IMR-90 (cell line): ENCODE measurements at regions not wholly inside any gene's neighbourhood (a gene's known extent, or its start where the extent isn't known, plus 50 kb on each side); places are given as distances from the start of the nearest gene placed in this dataset.

Experiments used
- ATAC-seq: fragments of 200-7000 bp; cut with Tn5 transposase; 2 replicates; pipeline ENCODE4 v1.9.1; 2020; ENCODE audit warnings: low read depth, mild to moderate bottlenecking, moderate library complexity
- BruUV-seq: library from RNA; stranded (reverse); fragments of 400-500 nt; replicated peaks from 2 replicates; lab custom pipeline; 2021; lab: Mats Ljungman, UMichigan
- CTCF ChIA-PET: fragments of 300-600 bp; formaldehyde crosslinking; extraction: SDS; loops from one replicate; lab custom pipeline; 2021; ENCODE audit warnings: antibody characterized with exemption; lab: Yijun Ruan, JAX
- POLR2A ChIA-PET: fragments of 300-600 bp; sonication (Branson Sonifier 250); formaldehyde crosslinking; loops from one replicate; lab custom pipeline; 2022; ENCODE audit warnings: antibody characterized with exemption; ENCODE audit not compliant: unreplicated experiment; lab: Charles Lee
- DNase-seq: peaks from one replicate; pipeline ENCODE4 v3.0.0; 2013
- H2AFZ ChIP-seq: replicated peaks from 2 replicates; pipeline ENCODE3; 2013; ENCODE audit warnings: low read length, mild to moderate bottlenecking; ENCODE audit not compliant: poor library complexity
- H2AK5ac ChIP-seq: 2 replicates; pipeline ENCODE4 v1.6.1; 2013; ENCODE audit warnings: low read depth, low read length, inconsistent platforms
- H2AK9ac ChIP-seq: replicated peaks from 2 replicates; pipeline ENCODE3; 2013; ENCODE audit warnings: mild to moderate bottlenecking, low read depth, low read length, moderate library complexity; ENCODE audit not compliant: poor library complexity
- H2BK120ac ChIP-seq: 2 replicates; pipeline ENCODE4 v1.6.1; 2013; ENCODE audit warnings: low read depth, low read length, inconsistent platforms
- H2BK15ac ChIP-seq: 3 replicates; pipeline ENCODE4 v1.6.1; 2013; ENCODE audit warnings: low read depth, low read length, inconsistent platforms
- H2BK20ac ChIP-seq: 2 replicates; pipeline ENCODE4 v1.6.1; 2013; ENCODE audit warnings: low read depth, mild to moderate bottlenecking, inconsistent platforms, low read length, moderate library complexity
- H2BK5ac ChIP-seq: 2 replicates; pipeline ENCODE4 v1.6.1; 2013; ENCODE audit warnings: mild to moderate bottlenecking, low read depth, low read length, inconsistent platforms; ENCODE audit not compliant: poor library complexity, severe bottlenecking
- H3K14ac ChIP-seq: replicated peaks from 2 replicates; pipeline ENCODE4 v1.6.1; 2013; ENCODE audit warnings: low read depth, low read length, inconsistent platforms
- H3K18ac ChIP-seq: 2 replicates; pipeline ENCODE4 v1.6.1; 2013; ENCODE audit warnings: low read depth, low read length, control low read depth
- H3K23ac ChIP-seq: 2 replicates; pipeline ENCODE4 v1.6.1; 2013; ENCODE audit warnings: low read depth, low read length, inconsistent platforms
- H3K27ac ChIP-seq: 2 replicates; pipeline ENCODE4 v1.5.1; 2013; ENCODE audit warnings: mild to moderate bottlenecking, control low read depth, low read length; ENCODE audit not compliant: insufficient read depth
- H3K27me3 ChIP-seq: 2 replicates; pipeline ENCODE4 v1.6.1; 2013; ENCODE audit warnings: low read length; ENCODE audit not compliant: control insufficient read depth, insufficient read depth
- H3K36me3 ChIP-seq: 2 replicates; pipeline ENCODE4 v1.6.1; 2013; ENCODE audit warnings: low read length, mixed read lengths; ENCODE audit not compliant: control insufficient read depth, insufficient read depth
- H3K4ac ChIP-seq: 2 replicates; pipeline ENCODE4 v1.6.1; 2013; ENCODE audit warnings: low read depth, low read length, inconsistent platforms
- H3K4me1 ChIP-seq: 2 replicates; pipeline ENCODE4 v1.6.1; 2013; ENCODE audit warnings: low read length, mixed read lengths; ENCODE audit not compliant: control insufficient read depth, insufficient read depth
- H3K4me2 ChIP-seq: 2 replicates; pipeline ENCODE4 v1.6.1; 2013; ENCODE audit warnings: low read depth, mild to moderate bottlenecking, control low read depth, low read length, moderate library complexity
- H3K4me3 ChIP-seq: 2 replicates; pipeline ENCODE4 v1.5.1; 2013; ENCODE audit warnings: low read depth, mild to moderate bottlenecking, control low read depth, low read length, moderate library complexity; ENCODE audit not compliant: insufficient read depth
- H3K56ac ChIP-seq: 2 replicates; pipeline ENCODE4 v1.6.1; 2013; ENCODE audit warnings: low read length, inconsistent platforms; ENCODE audit not compliant: insufficient read depth; ENCODE audit errors: extremely low read depth
- H3K79me1 ChIP-seq, 2 experiments: 2 replicates each; pipeline ENCODE4 v1.6.1; 2013; ENCODE audit warnings: low read length in 2 of 2, inconsistent platforms in 1 of 2, low read depth in 1 of 2
- H3K9ac ChIP-seq: 2 replicates; pipeline ENCODE4 v1.6.1; 2013; ENCODE audit warnings: low read depth, low read length, control low read depth
- H3K9me1 ChIP-seq: 2 replicates; pipeline ENCODE4 v1.6.1; 2013; ENCODE audit warnings: low read length, inconsistent platforms; ENCODE audit not compliant: insufficient read depth
- H3K9me3 ChIP-seq: 2 replicates; pipeline ENCODE4 v1.6.1; 2013; ENCODE audit warnings: low read length; ENCODE audit not compliant: control insufficient read depth, insufficient read depth
- H4K20me1 ChIP-seq: 2 replicates; pipeline ENCODE4 v1.6.1; 2013; ENCODE audit warnings: low read length, inconsistent platforms; ENCODE audit not compliant: insufficient read depth
- H4K5ac ChIP-seq: 2 replicates; pipeline ENCODE4 v1.6.1; 2013; ENCODE audit warnings: mild to moderate bottlenecking, low read depth, low read length, control low read depth
- H4K8ac ChIP-seq, 2 experiments: 2 replicates each; pipeline ENCODE4 v1.6.1; 2013; ENCODE audit warnings: low read depth in 2 of 2, low read length in 2 of 2, control low read depth in 1 of 2, inconsistent platforms in 1 of 2
- H4K91ac ChIP-seq: 2 replicates; pipeline ENCODE4 v1.6.1; 2013; ENCODE audit warnings: low read depth, low read length, inconsistent platforms; ENCODE audit not compliant: insufficient read depth
- FOS ChIP-seq: fragments of 150-350 bp; IDR thresholded peaks from 2 replicates; pipeline ENCODE4 v1.6.1; 2016; ENCODE audit warnings: low read depth, low read length
- NFE2L2 ChIP-seq: fragments of 150-350 bp; IDR thresholded peaks from 2 replicates; pipeline ENCODE4 v1.6.1; 2016; ENCODE audit warnings: low read depth, mild to moderate bottlenecking, low read length
- RAD21 ChIP-seq: IDR thresholded peaks from 2 replicates; pipeline ENCODE4 v1.6.1; 2012; ENCODE audit warnings: low read length, improper control_type of control experiment
- RCOR1 ChIP-seq: IDR thresholded peaks from 2 replicates; pipeline ENCODE4 v1.6.1; 2012; ENCODE audit warnings: mild to moderate bottlenecking, low read length, improper control_type of control experiment; ENCODE audit not compliant: insufficient replicate concordance
- WGBS, 2 experiments: methylation state at CpG; one replicate each; pipeline versions ENCODE4 v1.1.5 to v1.1.7; 2013; ENCODE audit warnings: missing lambda C conversion rate in 2 of 2; ENCODE audit not compliant: insufficient read length in 1 of 2; ENCODE audit errors: extremely low coverage in 2 of 2; 5-methylcytosine and 5-hydroxymethylcytosine counted together
- dilution Hi-C: fragments of 300-500 bp; cut with HindIII; formaldehyde crosslinking; loops from one replicate; pipeline ENCODE4 v1.14.3; 2018; ENCODE audit warnings: low sequenced_read_pairs; ENCODE audit not compliant: unreplicated experiment
- in situ Hi-C: fragments of 300-500 bp; cut with MboI; formaldehyde crosslinking; loops from 3 replicates; pipeline ENCODE4 v1.14.3; 2019; ENCODE audit warnings: low sequenced_read_pairs, inconsistent platforms, mixed read lengths
- intact Hi-C: fragments of 100-400 bp; cut with micrococcal nuclease; formaldehyde crosslinking; loops from 2 replicates; pipeline ENCODE4 v1.10.0; 2022

- Histone ChIP-seq H3K18ac (no peak overlapping the region), H2BK120ac (no peak overlapping the region), H3K4ac (no peak overlapping the region), H4K20me1 (no peaks in the 10 kb centered on the region), H3K79me1 (no peaks in the 10 kb centered on the region), H2AK5ac (no peak overlapping the region), H3K23ac (no peak overlapping the region), H3K36me3 (no peaks in the 10 kb centered on the region), H4K91ac (no peak overlapping the region), H3K4me2 (no peak overlapping the region), H3K14ac (no peak overlapping the region), H4K5ac (no peak overlapping the region), H2AK9ac (no peak overlapping the region), H3K4me1 (no peaks in the 10 kb centered on the region), H2AFZ (no peak overlapping the region), H4K8ac (no peak overlapping the region), H3K9ac (no peak overlapping the region), H3K4me3 (no peak overlapping the region), H3K9me1 (no peaks in the 10 kb centered on the region), H2BK5ac (no peak overlapping the region), H2BK15ac (no peak overlapping the region), H3K27me3 (no peaks in the 10 kb centered on the region), H3K9me3 (no peaks in the 10 kb centered on the region), H3K27ac (no peak overlapping the region), H2BK20ac (no peak overlapping the region), H3K56ac (no peak overlapping the region)
- no CpG with 5 or more reads among the region's 3 CpGs for WGBS, 2 experiments
- BruUV-seq: no TSS peak
- intact Hi-C loops (no loop called here), dilution Hi-C loops (no loop called here), in situ Hi-C loops (no loop called here)
- CTCF ChIA-PET: interaction anchor here (0.7 kb wide), 1 partner anchor 8 kb away, joined by 6 read pairs; no protein-coding TSS in a partner anchor
- no peak for ATAC-seq
- POLR2A ChIA-PET: no interaction called here
- no peak for DNase-seq
- TF ChIP-seq RCOR1: no peak
- no peak for TF ChIP-seq NFE2L2
- TF ChIP-seq FOS: no peak
- TF ChIP-seq RAD21: no peak
These were observed 324.1 kb upstream of the ALCAM start for GRCh38 chr3:105042586-105042985.
